GM12878 (cell line): ENCODE measurements at regions not wholly inside any gene's neighbourhood (a gene's known extent, or its start where the extent isn't known, plus 50 kb on each side); places are given as distances from the start of the nearest gene placed in this dataset.

Experiments used
- ATAC-seq: fragments of 200-7000 bp; cut with Tn5 transposase; 3 replicates; pipeline ENCODE4 v1.9.1; 2020; ENCODE audit warnings: mild to moderate bottlenecking, moderate library complexity
- BruUV-seq: library from RNA; stranded (reverse); fragments of 400-500 nt; replicated peaks from 2 replicates; lab custom pipeline; 2021; lab: Mats Ljungman, UMichigan
- CTCF ChIA-PET: fragments of 300-600 bp; sonication (Branson Sonifier 250); formaldehyde crosslinking; extraction: SDS; loops from one replicate; lab custom pipeline; 2021; ENCODE audit warnings: inconsistent platforms; lab: Yijun Ruan, JAX
- POLR2A ChIA-PET: fragments of 350-600 bp; formaldehyde crosslinking; extraction: SDS; loops from one replicate; lab custom pipeline; 2021; ENCODE audit warnings: inconsistent platforms; lab: Charles Lee
- RAD21 ChIA-PET: fragments of 300-600 bp; sonication (Branson Sonifier 250); formaldehyde crosslinking; loops from one replicate; lab custom pipeline; 2023; ENCODE audit warnings: antibody characterized with exemption; ENCODE audit not compliant: unreplicated experiment; lab: Charles Lee
- SMC1A ChIA-PET: fragments of 300-600 bp; sonication (Branson Sonifier 250); formaldehyde crosslinking; loops from one replicate; lab custom pipeline; 2023; ENCODE audit not compliant: unreplicated experiment, uncharacterized antibody; lab: Charles Lee
- DNase-seq: peaks from one replicate; pipeline ENCODE4 v3.0.0-alpha.2; 2011; ENCODE audit warnings: low read depth, low spot score
- FAIRE-seq: peaks from 3 replicates; lab custom pipeline; 2011; peaks lifted over from hg19 to GRCh38; lab: Jason Lieb, UNC
- H2AFZ ChIP-seq: 2 replicates; pipeline ENCODE4 v1.6.0; 2011; ENCODE audit warnings: low read depth, low read length, control low read depth; ENCODE audit not compliant: control insufficient read depth
- H3K27ac ChIP-seq: 2 replicates; pipeline ENCODE4 v1.5.1; 2011; ENCODE audit warnings: control low read depth; ENCODE audit not compliant: control insufficient read depth, insufficient read depth
- H3K27me3 ChIP-seq, 2 experiments: replicated peaks in 1 of 2; 2 replicates each; pipeline versions ENCODE4 v1.6.0 to v1.6.1; 2011; ENCODE audit warnings: low read length in 1 of 2; ENCODE audit not compliant: control insufficient read depth in 2 of 2, insufficient read depth in 2 of 2
- H3K36me3 ChIP-seq, 2 experiments: 2 replicates each; pipeline ENCODE4 v1.5.1; 2011; ENCODE audit warnings: low read length in 1 of 2; ENCODE audit not compliant: control insufficient read depth in 2 of 2, insufficient read depth in 2 of 2
- H3K4me1 ChIP-seq: 2 replicates; pipeline ENCODE4 v1.6.1; 2011; ENCODE audit warnings: mild to moderate bottlenecking, low read length, moderate library complexity, mixed read lengths; ENCODE audit not compliant: control insufficient read depth, insufficient read depth
- H3K4me2 ChIP-seq: 2 replicates; pipeline ENCODE4 v1.6.0; 2011; ENCODE audit warnings: control low read depth; ENCODE audit not compliant: control insufficient read depth, insufficient read depth
- H3K4me3 ChIP-seq: fragments of 200-600 bp; sonication (generic); 2 replicates; pipeline ENCODE4 v1.5.1; 2016
- H3K79me2 ChIP-seq: 2 replicates; pipeline ENCODE4 v1.6.0; 2011; ENCODE audit warnings: low read length; ENCODE audit not compliant: control insufficient read depth, insufficient read depth
- H3K9ac ChIP-seq: 2 replicates; pipeline ENCODE4 v1.8.0; 2011; ENCODE audit warnings: low read length, control low read depth, mixed read lengths; ENCODE audit not compliant: control insufficient read depth, insufficient read depth
- H3K9me3 ChIP-seq: replicated peaks from 3 replicates; pipeline ENCODE4 v1.5.1; 2011; ENCODE audit warnings: mild to moderate bottlenecking, low read length; ENCODE audit not compliant: control insufficient read depth, insufficient read depth
- H4K20me1 ChIP-seq: 2 replicates; pipeline ENCODE4 v1.6.0; 2011; ENCODE audit not compliant: control insufficient read depth, insufficient read depth
- BHLHE40 ChIP-seq, 2 experiments: fragments of 450-650 bp in 1 of 2; IDR thresholded peaks; 2 replicates each; pipeline ENCODE4 v1.6.1; 2011 to 2017; ENCODE audit warnings: low read depth in 2 of 2, borderline replicate concordance in 1 of 2, improper control_type of control experiment in 1 of 2, low read length in 1 of 2, mild to moderate bottlenecking in 1 of 2
- KDM1A ChIP-seq: fragments of 200-600 bp; sonication (generic); IDR thresholded peaks from 2 replicates; pipeline ENCODE4 v1.6.1; 2016; ENCODE audit warnings: borderline replicate concordance
- MYC ChIP-seq: IDR thresholded peaks from 2 replicates; pipeline ENCODE4 v1.6.1; 2011; ENCODE audit warnings: mild to moderate bottlenecking, low read length, moderate library complexity, inconsistent platforms; ENCODE audit not compliant: insufficient read depth, insufficient replicate concordance, insufficient read length, severe bottlenecking
- NFYB ChIP-seq: IDR thresholded peaks from 2 replicates; pipeline ENCODE4 v1.6.1; 2011; ENCODE audit warnings: low read depth, mild to moderate bottlenecking, low read length, improper control_type of control experiment, moderate library complexity; ENCODE audit not compliant: insufficient read depth
- NR2C2 ChIP-seq: IDR thresholded peaks from 2 replicates; pipeline ENCODE4 v1.6.1; 2011; ENCODE audit warnings: borderline replicate concordance, low read depth; ENCODE audit not compliant: control insufficient read depth, insufficient read length
- POLR2AphosphoS2 ChIP-seq: IDR thresholded peaks from 2 replicates; pipeline ENCODE4 v1.6.1; 2011; ENCODE audit warnings: low read depth, mild to moderate bottlenecking, low read length, improper control_type of control experiment, moderate library complexity
- RBBP5 ChIP-seq: fragments of 200-600 bp; sonication (generic); conservative IDR thresholded peaks from 2 replicates; pipeline ENCODE4 v1.6.1; 2016
- SMARCA5 ChIP-seq: fragments of 450-650 bp; IDR thresholded peaks from 2 replicates; pipeline ENCODE4 v1.6.1; 2017; ENCODE audit warnings: mild to moderate bottlenecking
- SREBF2 ChIP-seq: IDR thresholded peaks from 2 replicates; pipeline ENCODE4 v1.6.1; 2012; ENCODE audit warnings: mild to moderate bottlenecking, low read length
- ZZZ3 ChIP-seq: IDR thresholded peaks from 2 replicates; pipeline ENCODE4 v1.6.1; 2011; ENCODE audit warnings: low read depth; ENCODE audit not compliant: control insufficient read depth, insufficient read length
- WGBS: methylation state at CpG from one replicate; pipeline ENCODE4 v1.1.6; 2016; ENCODE audit warnings: low lambda C conversion rate; ENCODE audit not compliant: insufficient replicate concordance, insufficient coverage; ENCODE audit errors: missing lambda C conversion rate; 5-methylcytosine and 5-hydroxymethylcytosine counted together
- in situ Hi-C: fragments of 300-500 bp; cut with MboI; formaldehyde crosslinking; loops from 9 replicates; pipeline ENCODE4 v1.14.3; 2018; ENCODE audit warnings: mixed read lengths
- intact Hi-C: fragments of 100-400 bp; cut with micrococcal nuclease; formaldehyde crosslinking; loops from one replicate; pipeline ENCODE4 v1.14.2; 2022; ENCODE audit not compliant: unreplicated experiment
- TF ChIP-seq, protein P1 (sequence below): fragments of 450-650 bp; IDR thresholded peaks from 2 replicates; pipeline ENCODE4 v1.6.1; 2017; ENCODE audit warnings: low read depth, mild to moderate bottlenecking, moderate library complexity
- TF ChIP-seq, protein P2 (sequence below): fragments of 150-350 bp; IDR thresholded peaks from 2 replicates; pipeline ENCODE4 v1.6.1; 2014; ENCODE audit warnings: mild to moderate bottlenecking, low read depth, low read length
- TF ChIP-seq, protein P3 (sequence below), 3 experiments: IDR thresholded peaks in 2 of 3; conservative IDR thresholded peaks in 1 of 3; 2 replicates each; pipeline ENCODE4 v1.5.1; 2011; ENCODE audit warnings: low read depth in 3 of 3, low read length in 3 of 3, mild to moderate bottlenecking in 3 of 3, control low read depth in 2 of 3, moderate library complexity in 2 of 3, inconsistent platforms in 1 of 3, mixed read lengths in 1 of 3; ENCODE audit not compliant: control insufficient read depth in 2 of 3, insufficient read depth in 1 of 3; ENCODE audit errors: extremely low read depth in 1 of 3
- TF ChIP-seq, protein P4 (sequence below): fragments of 450-650 bp; IDR thresholded peaks from 2 replicates; pipeline ENCODE4 v1.6.1; 2017; ENCODE audit warnings: mild to moderate bottlenecking, moderate library complexity

DNA sequence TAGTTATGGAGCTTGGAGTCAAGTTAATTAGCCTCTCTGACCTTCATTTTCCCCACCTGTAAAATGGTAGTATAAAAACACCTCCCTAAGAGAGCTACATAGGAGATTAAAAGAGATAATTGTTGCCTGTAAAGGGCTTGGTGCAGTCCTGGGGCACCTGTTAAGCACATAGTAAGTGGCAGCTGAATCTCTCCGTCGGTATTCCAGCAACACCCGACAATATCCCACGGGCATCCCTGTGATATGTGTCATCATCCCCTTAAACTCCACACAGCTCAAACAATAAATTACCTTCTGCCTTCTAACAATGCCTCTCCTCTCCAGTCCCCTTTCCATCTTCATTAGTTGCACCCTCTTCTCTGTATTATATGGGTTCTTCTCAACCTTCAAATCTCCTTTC lies 121.5 kb downstream of the C11orf91 start (continued):
- TF ChIP-seq, protein P1, sequence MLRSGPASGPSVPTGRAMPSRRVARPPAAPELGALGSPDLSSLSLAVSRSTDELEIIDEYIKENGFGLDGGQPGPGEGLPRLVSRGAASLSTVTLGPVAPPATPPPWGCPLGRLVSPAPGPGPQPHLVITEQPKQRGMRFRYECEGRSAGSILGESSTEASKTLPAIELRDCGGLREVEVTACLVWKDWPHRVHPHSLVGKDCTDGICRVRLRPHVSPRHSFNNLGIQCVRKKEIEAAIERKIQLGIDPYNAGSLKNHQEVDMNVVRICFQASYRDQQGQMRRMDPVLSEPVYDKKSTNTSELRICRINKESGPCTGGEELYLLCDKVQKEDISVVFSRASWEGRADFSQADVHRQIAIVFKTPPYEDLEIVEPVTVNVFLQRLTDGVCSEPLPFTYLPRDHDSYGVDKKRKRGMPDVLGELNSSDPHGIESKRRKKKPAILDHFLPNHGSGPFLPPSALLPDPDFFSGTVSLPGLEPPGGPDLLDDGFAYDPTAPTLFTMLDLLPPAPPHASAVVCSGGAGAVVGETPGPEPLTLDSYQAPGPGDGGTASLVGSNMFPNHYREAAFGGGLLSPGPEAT, result no peak
- no peak for TF ChIP-seq BHLHE40 (IDR thresholded peaks at IDR 0.05; ENCODE audit: borderline replicate concordance in 1 of 2, low read depth in 2 of 2, low read length in 1 of 2)
- TF ChIP-seq ZZZ3, result no peak
- no peak for TF ChIP-seq MYC
- TF ChIP-seq, protein P2, sequence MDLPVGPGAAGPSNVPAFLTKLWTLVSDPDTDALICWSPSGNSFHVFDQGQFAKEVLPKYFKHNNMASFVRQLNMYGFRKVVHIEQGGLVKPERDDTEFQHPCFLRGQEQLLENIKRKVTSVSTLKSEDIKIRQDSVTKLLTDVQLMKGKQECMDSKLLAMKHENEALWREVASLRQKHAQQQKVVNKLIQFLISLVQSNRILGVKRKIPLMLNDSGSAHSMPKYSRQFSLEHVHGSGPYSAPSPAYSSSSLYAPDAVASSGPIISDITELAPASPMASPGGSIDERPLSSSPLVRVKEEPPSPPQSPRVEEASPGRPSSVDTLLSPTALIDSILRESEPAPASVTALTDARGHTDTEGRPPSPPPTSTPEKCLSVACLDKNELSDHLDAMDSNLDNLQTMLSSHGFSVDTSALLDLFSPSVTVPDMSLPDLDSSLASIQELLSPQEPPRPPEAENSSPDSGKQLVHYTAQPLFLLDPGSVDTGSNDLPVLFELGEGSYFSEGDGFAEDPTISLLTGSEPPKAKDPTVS, result no peak
- no peak for TF ChIP-seq NFYB
- TF ChIP-seq NR2C2, result no peak
- TF ChIP-seq, all 136 proteins: peak for 0

DNA sequence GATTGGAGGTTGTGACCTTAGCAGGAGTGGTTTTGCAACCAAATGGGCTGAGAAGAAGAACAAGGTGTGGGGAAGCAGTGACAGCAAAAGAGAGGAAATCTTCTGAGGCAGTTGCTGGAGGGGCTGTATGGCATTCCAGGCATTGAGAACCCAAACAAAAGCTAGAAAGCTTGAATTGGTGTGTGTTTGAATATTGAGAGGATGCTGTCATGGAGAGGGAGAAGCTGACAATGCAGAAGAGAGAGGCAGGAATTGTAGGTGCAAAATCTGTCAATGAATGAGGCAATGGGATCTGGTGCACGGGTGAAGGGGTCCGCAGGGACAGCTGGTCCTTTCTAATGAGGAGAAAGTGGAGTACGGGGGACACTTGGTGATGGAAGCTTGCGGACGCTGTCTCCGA lies 123.4 kb downstream of the C11orf91 start:
- no TSS peak for BruUV-seq
- H3K4me2 ChIP-seq, result no peak overlapping the region
- no peaks in the 10 kb centered on the region for H3K79me2 ChIP-seq
- in situ Hi-C loops (no loop called here), intact Hi-C loops (no loop called here)
- H3K36me3 ChIP-seq, result no peaks in the 10 kb centered on the region
- FAIRE-seq, result no peak
- H4K20me1 ChIP-seq, result no peaks in the 10 kb centered on the region
- H3K4me3 ChIP-seq, result no peak overlapping the region
- no peak for DNase-seq
- H3K27me3 ChIP-seq, result peaks cover 0 to 2% of the 10 kb centered on the region in 2 experiments; a peak in 1 of 4 replicates
- peaks cover 3% of the 10 kb centered on the region; the same call in 2 of the 3 replicates for H3K9me3 ChIP-seq
- no peak overlapping the region for H2AFZ ChIP-seq
- 97% methylated on average over 6 of the region's 6 CpGs for WGBS
- no peak for ATAC-seq
- POLR2A ChIA-PET, result no interaction called here
- RAD21 ChIA-PET, result no interaction called here
- H3K4me1 ChIP-seq, result peaks cover 12% of the 10 kb centered on the region
- H3K27ac ChIP-seq, result no peak overlapping the region
- CTCF ChIA-PET, result no interaction called here
- SMC1A ChIA-PET, result interaction anchor here (0.9 to 1.5 kb wide), 2 partner anchors 20 to 35 kb away, joined by 3 to 4 read pairs; no protein-coding TSS in a partner anchor
- H3K9ac ChIP-seq, result no peak overlapping the region
- TF ChIP-seq SMARCA5, result no peak
- no peak for TF ChIP-seq SREBF2
- TF ChIP-seq, protein P3, sequence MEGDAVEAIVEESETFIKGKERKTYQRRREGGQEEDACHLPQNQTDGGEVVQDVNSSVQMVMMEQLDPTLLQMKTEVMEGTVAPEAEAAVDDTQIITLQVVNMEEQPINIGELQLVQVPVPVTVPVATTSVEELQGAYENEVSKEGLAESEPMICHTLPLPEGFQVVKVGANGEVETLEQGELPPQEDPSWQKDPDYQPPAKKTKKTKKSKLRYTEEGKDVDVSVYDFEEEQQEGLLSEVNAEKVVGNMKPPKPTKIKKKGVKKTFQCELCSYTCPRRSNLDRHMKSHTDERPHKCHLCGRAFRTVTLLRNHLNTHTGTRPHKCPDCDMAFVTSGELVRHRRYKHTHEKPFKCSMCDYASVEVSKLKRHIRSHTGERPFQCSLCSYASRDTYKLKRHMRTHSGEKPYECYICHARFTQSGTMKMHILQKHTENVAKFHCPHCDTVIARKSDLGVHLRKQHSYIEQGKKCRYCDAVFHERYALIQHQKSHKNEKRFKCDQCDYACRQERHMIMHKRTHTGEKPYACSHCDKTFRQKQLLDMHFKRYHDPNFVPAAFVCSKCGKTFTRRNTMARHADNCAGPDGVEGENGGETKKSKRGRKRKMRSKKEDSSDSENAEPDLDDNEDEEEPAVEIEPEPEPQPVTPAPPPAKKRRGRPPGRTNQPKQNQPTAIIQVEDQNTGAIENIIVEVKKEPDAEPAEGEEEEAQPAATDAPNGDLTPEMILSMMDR (IDR thresholded peaks at IDR 0.05 in 2 of 3, conservative IDR thresholded peaks at IDR 0.05 in 1 of 3; ENCODE audit: control insufficient read depth in 2 of 3, extremely low read depth in 1 of 3, insufficient read depth in 1 of 3, low read depth in 3 of 3, low read length in 3 of 3), result no peak
- TF ChIP-seq POLR2AphosphoS2, result no peak
- TF ChIP-seq, protein P4, sequence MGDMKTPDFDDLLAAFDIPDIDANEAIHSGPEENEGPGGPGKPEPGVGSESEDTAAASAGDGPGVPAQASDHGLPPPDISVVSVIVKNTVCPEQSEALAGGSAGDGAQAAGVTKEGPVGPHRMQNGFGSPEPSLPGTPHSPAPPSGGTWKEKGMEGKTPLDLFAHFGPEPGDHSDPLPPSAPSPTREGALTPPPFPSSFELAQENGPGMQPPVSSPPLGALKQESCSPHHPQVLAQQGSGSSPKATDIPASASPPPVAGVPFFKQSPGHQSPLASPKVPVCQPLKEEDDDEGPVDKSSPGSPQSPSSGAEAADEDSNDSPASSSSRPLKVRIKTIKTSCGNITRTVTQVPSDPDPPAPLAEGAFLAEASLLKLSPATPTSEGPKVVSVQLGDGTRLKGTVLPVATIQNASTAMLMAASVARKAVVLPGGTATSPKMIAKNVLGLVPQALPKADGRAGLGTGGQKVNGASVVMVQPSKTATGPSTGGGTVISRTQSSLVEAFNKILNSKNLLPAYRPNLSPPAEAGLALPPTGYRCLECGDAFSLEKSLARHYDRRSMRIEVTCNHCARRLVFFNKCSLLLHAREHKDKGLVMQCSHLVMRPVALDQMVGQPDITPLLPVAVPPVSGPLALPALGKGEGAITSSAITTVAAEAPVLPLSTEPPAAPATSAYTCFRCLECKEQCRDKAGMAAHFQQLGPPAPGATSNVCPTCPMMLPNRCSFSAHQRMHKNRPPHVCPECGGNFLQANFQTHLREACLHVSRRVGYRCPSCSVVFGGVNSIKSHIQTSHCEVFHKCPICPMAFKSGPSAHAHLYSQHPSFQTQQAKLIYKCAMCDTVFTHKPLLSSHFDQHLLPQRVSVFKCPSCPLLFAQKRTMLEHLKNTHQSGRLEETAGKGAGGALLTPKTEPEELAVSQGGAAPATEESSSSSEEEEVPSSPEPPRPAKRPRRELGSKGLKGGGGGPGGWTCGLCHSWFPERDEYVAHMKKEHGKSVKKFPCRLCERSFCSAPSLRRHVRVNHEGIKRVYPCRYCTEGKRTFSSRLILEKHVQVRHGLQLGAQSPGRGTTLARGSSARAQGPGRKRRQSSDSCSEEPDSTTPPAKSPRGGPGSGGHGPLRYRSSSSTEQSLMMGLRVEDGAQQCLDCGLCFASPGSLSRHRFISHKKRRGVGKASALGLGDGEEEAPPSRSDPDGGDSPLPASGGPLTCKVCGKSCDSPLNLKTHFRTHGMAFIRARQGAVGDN, result no peak
- no peak for TF ChIP-seq RBBP5
- TF ChIP-seq KDM1A, result no peak
